DND-41 (cell line): ENCODE measurements at regions not wholly inside any gene's neighbourhood (a gene's known extent, or its start where the extent isn't known, plus 50 kb on each side); places are given as distances from the start of the nearest gene placed in this dataset.

Source experiments
- CTCF ChIP-seq: IDR thresholded peaks from 2 replicates; pipeline ENCODE4 v1.5.1; 2012; ENCODE audit warnings: borderline replicate concordance, low read length, moderate library complexity, mild to moderate bottlenecking; ENCODE audit not compliant: poor library complexity, severe bottlenecking; ENCODE audit errors: extremely low read depth
- EZH2 ChIP-seq: IDR thresholded peaks from 3 replicates; pipeline ENCODE4 v1.6.1; 2012; ENCODE audit warnings: borderline replicate concordance, low read depth, mild to moderate bottlenecking, moderate library complexity, low read length, inconsistent platforms; ENCODE audit not compliant: severe bottlenecking

GRCh38 chr3:165389064-165389463 is 192.9 kb upstream of the SLITRK3 start:
- TF ChIP-seq EZH2 (no peak), CTCF (no peak)
